Panc1 (cell line): ENCODE measurements at regions not wholly inside any gene's neighbourhood (a gene's known extent, or its start where the extent isn't known, plus 50 kb on each side); places are given as distances from the start of the nearest gene placed in this dataset.

Source experiments
- POLR2AphosphoS5 ChIP-seq: IDR thresholded peaks from 2 replicates; pipeline ENCODE4 v1.6.1; 2012; ENCODE audit warnings: mild to moderate bottlenecking, low read depth, low read length, moderate library complexity
- SIN3A ChIP-seq: IDR thresholded peaks from 2 replicates; pipeline ENCODE4 v1.6.1; 2012; ENCODE audit warnings: low read depth, mild to moderate bottlenecking, low read length, moderate library complexity, borderline replicate concordance; ENCODE audit not compliant: insufficient read depth
- TF ChIP-seq, protein P1 (sequence below), 2 experiments: IDR thresholded peaks; 2 replicates each; pipeline ENCODE4 v1.6.1; 2011 to 2012; ENCODE audit warnings: low read depth in 2 of 2, control low read depth in 1 of 2, low read length in 1 of 2, mild to moderate bottlenecking in 1 of 2, moderate library complexity in 1 of 2; ENCODE audit not compliant: insufficient read depth in 1 of 2
- TF ChIP-seq, protein P2 (sequence below): fragments of 450-650 bp; IDR thresholded peaks from 2 replicates; pipeline ENCODE4 v1.5.1; 2017; ENCODE audit warnings: mild to moderate bottlenecking

DNA sequence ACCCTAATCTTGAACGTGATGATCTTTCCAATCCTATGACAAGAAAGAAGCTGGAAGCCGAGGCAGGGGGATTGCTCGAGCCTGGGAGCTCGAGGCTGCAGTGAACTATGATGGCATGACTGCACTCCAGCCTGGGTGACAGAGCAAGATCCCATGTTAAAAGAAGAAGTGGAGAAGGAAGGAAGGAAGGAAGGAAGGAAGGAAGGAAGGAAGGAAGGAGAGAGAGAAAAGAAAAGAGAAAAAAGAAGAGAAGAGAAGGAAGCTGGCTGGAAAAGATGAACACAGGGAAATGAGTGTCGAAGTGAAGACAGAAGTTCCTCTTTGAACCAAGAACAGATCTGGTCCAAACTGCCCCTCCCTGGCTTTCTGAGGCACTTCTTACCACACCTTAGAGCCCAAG is 100.5 kb upstream of the PRNP start:
- TF ChIP-seq, protein P1, sequence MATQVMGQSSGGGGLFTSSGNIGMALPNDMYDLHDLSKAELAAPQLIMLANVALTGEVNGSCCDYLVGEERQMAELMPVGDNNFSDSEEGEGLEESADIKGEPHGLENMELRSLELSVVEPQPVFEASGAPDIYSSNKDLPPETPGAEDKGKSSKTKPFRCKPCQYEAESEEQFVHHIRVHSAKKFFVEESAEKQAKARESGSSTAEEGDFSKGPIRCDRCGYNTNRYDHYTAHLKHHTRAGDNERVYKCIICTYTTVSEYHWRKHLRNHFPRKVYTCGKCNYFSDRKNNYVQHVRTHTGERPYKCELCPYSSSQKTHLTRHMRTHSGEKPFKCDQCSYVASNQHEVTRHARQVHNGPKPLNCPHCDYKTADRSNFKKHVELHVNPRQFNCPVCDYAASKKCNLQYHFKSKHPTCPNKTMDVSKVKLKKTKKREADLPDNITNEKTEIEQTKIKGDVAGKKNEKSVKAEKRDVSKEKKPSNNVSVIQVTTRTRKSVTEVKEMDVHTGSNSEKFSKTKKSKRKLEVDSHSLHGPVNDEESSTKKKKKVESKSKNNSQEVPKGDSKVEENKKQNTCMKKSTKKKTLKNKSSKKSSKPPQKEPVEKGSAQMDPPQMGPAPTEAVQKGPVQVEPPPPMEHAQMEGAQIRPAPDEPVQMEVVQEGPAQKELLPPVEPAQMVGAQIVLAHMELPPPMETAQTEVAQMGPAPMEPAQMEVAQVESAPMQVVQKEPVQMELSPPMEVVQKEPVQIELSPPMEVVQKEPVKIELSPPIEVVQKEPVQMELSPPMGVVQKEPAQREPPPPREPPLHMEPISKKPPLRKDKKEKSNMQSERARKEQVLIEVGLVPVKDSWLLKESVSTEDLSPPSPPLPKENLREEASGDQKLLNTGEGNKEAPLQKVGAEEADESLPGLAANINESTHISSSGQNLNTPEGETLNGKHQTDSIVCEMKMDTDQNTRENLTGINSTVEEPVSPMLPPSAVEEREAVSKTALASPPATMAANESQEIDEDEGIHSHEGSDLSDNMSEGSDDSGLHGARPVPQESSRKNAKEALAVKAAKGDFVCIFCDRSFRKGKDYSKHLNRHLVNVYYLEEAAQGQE (IDR thresholded peaks at IDR 0.05; ENCODE audit: insufficient read depth in 1 of 2, low read depth in 2 of 2, low read length in 1 of 2): no peak
- TF ChIP-seq, protein P2, sequence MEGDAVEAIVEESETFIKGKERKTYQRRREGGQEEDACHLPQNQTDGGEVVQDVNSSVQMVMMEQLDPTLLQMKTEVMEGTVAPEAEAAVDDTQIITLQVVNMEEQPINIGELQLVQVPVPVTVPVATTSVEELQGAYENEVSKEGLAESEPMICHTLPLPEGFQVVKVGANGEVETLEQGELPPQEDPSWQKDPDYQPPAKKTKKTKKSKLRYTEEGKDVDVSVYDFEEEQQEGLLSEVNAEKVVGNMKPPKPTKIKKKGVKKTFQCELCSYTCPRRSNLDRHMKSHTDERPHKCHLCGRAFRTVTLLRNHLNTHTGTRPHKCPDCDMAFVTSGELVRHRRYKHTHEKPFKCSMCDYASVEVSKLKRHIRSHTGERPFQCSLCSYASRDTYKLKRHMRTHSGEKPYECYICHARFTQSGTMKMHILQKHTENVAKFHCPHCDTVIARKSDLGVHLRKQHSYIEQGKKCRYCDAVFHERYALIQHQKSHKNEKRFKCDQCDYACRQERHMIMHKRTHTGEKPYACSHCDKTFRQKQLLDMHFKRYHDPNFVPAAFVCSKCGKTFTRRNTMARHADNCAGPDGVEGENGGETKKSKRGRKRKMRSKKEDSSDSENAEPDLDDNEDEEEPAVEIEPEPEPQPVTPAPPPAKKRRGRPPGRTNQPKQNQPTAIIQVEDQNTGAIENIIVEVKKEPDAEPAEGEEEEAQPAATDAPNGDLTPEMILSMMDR: no peak
- TF ChIP-seq POLR2AphosphoS5 (no peak), SIN3A (no peak)
